ENCODE measurements at regions not wholly inside any gene's neighbourhood (a gene's known extent, or its start where the extent isn't known, plus 50 kb on each side); places are given as distances from the start of the nearest gene placed in this dataset.

- Histone ChIP-seq H3K9me3 (ENCODE audit: control insufficient read depth, low read length) (no peaks in the 10 kb centered on the region), H3K4me1 (ENCODE audit: control insufficient read depth, insufficient read depth, low read length) (no peaks in the 10 kb centered on the region), H3K4me3 (ENCODE audit: low read length) (no peak overlapping the region), H3K36me3 (ENCODE audit: control insufficient read depth, insufficient read depth, low read length) (no peaks in the 10 kb centered on the region), H3K9ac (ENCODE audit: extremely low read depth, low read length, poor library complexity, severe bottlenecking) (no peak overlapping the region), H3K27ac (ENCODE audit: low read depth, low read length) (no peak overlapping the region), H3K27me3 (ENCODE audit: control insufficient read depth, insufficient read depth, low read length, poor library complexity, severe bottlenecking) (no peaks in the 10 kb centered on the region)
- Mint-ChIP-seq H3K4me1 (no peaks in the 10 kb centered on the region), H3K36me3 (ENCODE audit: low read depth) (no peaks in the 10 kb centered on the region), H3K9me3 (no peaks in the 10 kb centered on the region), H3K27me3 (ENCODE audit: insufficient read depth) (no peaks in the 10 kb centered on the region), H3K4me3 (no peak overlapping the region), H3K27ac (no peak overlapping the region)
- DNase-seq = no peak
- WGBS, 2 experiments (ENCODE audit: insufficient coverage in 1 of 2, insufficient read length in 1 of 2) = 80 to 86% methylated on average over 1 of the region's 1 CpG
- TF ChIP-seq CTCF (conservative IDR thresholded peaks at IDR 0.05) = no peak
Measured at GRCh38 chr10:62466590-62466989, 92.4 kb downstream of the ZNF365 start.

DNA sequence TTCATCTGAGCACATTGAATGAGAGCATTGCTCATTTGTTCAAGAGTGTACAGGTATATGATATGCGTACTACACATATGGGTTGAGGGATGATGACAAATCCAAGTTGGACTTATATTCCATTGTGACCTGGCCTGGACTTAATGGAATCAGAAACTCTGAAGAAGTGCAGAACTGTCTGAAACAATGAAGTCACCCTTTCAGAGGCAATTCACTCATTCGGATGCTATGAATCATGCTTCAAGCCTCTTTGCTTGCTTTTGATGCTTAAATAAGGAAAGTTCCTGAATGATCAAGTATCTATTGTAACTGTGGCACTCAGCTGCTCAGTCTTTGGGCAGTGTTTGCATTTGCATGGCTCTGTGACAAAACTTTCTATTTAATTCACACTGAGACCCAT, 93.4 kb downstream of the ZNF365 start:
- TF ChIP-seq CTCF (conservative IDR thresholded peaks at IDR 0.05) = no peak

DNA sequence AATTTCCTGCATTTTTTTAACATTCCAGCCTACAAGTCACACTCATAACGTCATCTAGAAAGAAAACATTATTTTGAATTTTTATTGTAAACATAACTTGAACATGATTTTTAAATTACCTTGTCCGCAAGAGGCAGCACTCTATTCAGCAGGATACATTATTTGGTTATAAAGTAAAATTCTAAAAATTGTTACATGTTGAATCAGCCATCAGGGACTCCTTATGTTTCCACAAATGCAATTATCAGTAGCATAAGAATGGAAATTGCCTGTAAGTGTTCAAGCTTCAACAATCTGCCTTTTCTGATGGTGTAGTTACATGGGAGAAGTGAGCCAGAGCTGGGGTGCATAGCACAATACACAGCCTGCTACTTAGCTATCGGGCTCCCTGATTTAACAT, 97.5 kb downstream of the ZNF365 start:
- Histone ChIP-seq H3K4me1 (ENCODE audit: control insufficient read depth, insufficient read depth, low read length) (no peaks in the 10 kb centered on the region), H3K36me3 (ENCODE audit: control insufficient read depth, insufficient read depth, low read length) (no peaks in the 10 kb centered on the region), H3K9ac (ENCODE audit: extremely low read depth, low read length, poor library complexity, severe bottlenecking) (no peak overlapping the region), H3K27me3 (ENCODE audit: control insufficient read depth, insufficient read depth, low read length, poor library complexity, severe bottlenecking) (no peaks in the 10 kb centered on the region), H3K4me3 (ENCODE audit: low read length) (no peak overlapping the region), H3K27ac (ENCODE audit: low read depth, low read length) (no peak overlapping the region), H3K9me3 (ENCODE audit: control insufficient read depth, low read length) (no peaks in the 10 kb centered on the region)
- Mint-ChIP-seq H3K9me3 (no peaks in the 10 kb centered on the region), H3K27me3 (ENCODE audit: insufficient read depth) (no peaks in the 10 kb centered on the region), H3K27ac (no peak overlapping the region), H3K4me3 (no peak overlapping the region), H3K36me3 (ENCODE audit: low read depth) (no peaks in the 10 kb centered on the region), H3K4me1 (no peaks in the 10 kb centered on the region)
- DNase-seq = no peak
- 95 to 100% methylated on average over 1 to 3 of the region's 3 CpGs for WGBS, 2 experiments (ENCODE audit: insufficient coverage in 1 of 2, insufficient read length in 1 of 2)
- no peak for TF ChIP-seq CTCF (conservative IDR thresholded peaks at IDR 0.05)

More for the DNA sequence above, 93.4 kb downstream of the ZNF365 start:
- H3K9me3 ChIP-seq (ENCODE audit: control insufficient read depth, low read length) = no peaks in the 10 kb centered on the region
- no peaks in the 10 kb centered on the region for H3K4me1 ChIP-seq (ENCODE audit: control insufficient read depth, insufficient read depth, low read length)
- H3K4me3 Mint-ChIP-seq = no peak overlapping the region
- H3K27me3 ChIP-seq (ENCODE audit: control insufficient read depth, insufficient read depth, low read length, poor library complexity, severe bottlenecking) = no peaks in the 10 kb centered on the region
- H3K4me3 ChIP-seq (ENCODE audit: low read length) = no peak overlapping the region
- DNase-seq = no peak
- no peaks in the 10 kb centered on the region for H3K36me3 ChIP-seq (ENCODE audit: control insufficient read depth, insufficient read depth, low read length)
- no peak overlapping the region for H3K27ac ChIP-seq (ENCODE audit: low read depth, low read length)
- H3K9ac ChIP-seq (ENCODE audit: extremely low read depth, low read length, poor library complexity, severe bottlenecking) = no peak overlapping the region
- H3K27ac Mint-ChIP-seq = no peak overlapping the region
- no peaks in the 10 kb centered on the region for H3K36me3 Mint-ChIP-seq (ENCODE audit: low read depth)
- 91 to 98% methylated on average over 2 of the region's 2 CpGs for WGBS, 2 experiments (ENCODE audit: insufficient coverage in 1 of 2, insufficient read length in 1 of 2)
- H3K4me1 Mint-ChIP-seq = no peaks in the 10 kb centered on the region
- no peaks in the 10 kb centered on the region for H3K27me3 Mint-ChIP-seq (ENCODE audit: insufficient read depth)
- H3K9me3 Mint-ChIP-seq = no peaks in the 10 kb centered on the region

Measured in endodermal cell (in vitro differentiated cells).